ENCODE measurements at regions not wholly inside any gene's neighbourhood (a gene's known extent, or its start where the extent isn't known, plus 50 kb on each side); places are given as distances from the start of the nearest gene placed in this dataset.

GRCh38 chr5:53340956-53341750 lies 139.3 kb upstream of the FST start:
- TF ChIP-seq CTCF (IDR thresholded peaks at IDR 0.05; ENCODE audit: low read length) (no peak), EZH2 (IDR thresholded peaks at IDR 0.05; ENCODE audit: borderline replicate concordance, low read length) (no peak)
